ENCODE measurements at regions not wholly inside any gene's neighbourhood (a gene's known extent, or its start where the extent isn't known, plus 50 kb on each side); places are given as distances from the start of the nearest gene placed in this dataset.

- Histone ChIP-seq H3K9me2 (replicated peaks; ENCODE audit: insufficient read depth, low read length) (no peaks in the 10 kb centered on the region), H3K27ac (ENCODE audit: low read depth, low read length) (no peak overlapping the region), H4K20me1 (ENCODE audit: low read depth, low read length) (no peaks in the 10 kb centered on the region), H3K9me3 (ENCODE audit: insufficient read depth, low read length) (no peaks in the 10 kb centered on the region), H3K79me2 (ENCODE audit: insufficient read depth, low read length) (no peaks in the 10 kb centered on the region), H3K4me2 (ENCODE audit: low read depth, low read length, poor library complexity, severe bottlenecking) (no peak overlapping the region), H3F3A (ENCODE audit: insufficient read depth) (no peaks in the 10 kb centered on the region), H3K4me3 (ENCODE audit: insufficient read depth, low read length, poor library complexity, severe bottlenecking) (no peak overlapping the region), H3K36me3 (ENCODE audit: low read length) (no peaks in the 10 kb centered on the region), H3K9ac (ENCODE audit: low read length) (no peak overlapping the region), H2AFZ (ENCODE audit: low read depth, low read length, severe bottlenecking) (no peak overlapping the region), H3K27me3 (ENCODE audit: low read length) (no peaks in the 10 kb centered on the region)
- TF ChIP-seq CTCF (IDR thresholded peaks at IDR 0.05; ENCODE audit: insufficient read depth, low read length, poor library complexity, severe bottlenecking), result no peak
- no peak for TF ChIP-seq EZH2phosphoT487 (conservative IDR thresholded peaks at IDR 0.05; ENCODE audit: low read length)
Observed at GRCh38 chr14:55773984-55774545, 194.1 kb downstream of the KTN1 start.

- Histone ChIP-seq H3K27me3 (ENCODE audit: low read length) (no peaks in the 10 kb centered on the region), H3K4me3 (ENCODE audit: insufficient read depth, low read length, poor library complexity, severe bottlenecking) (no peak overlapping the region), H3K36me3 (ENCODE audit: low read length) (no peaks in the 10 kb centered on the region), H3K9ac (ENCODE audit: low read length) (no peak overlapping the region), H4K20me1 (ENCODE audit: low read depth, low read length) (no peaks in the 10 kb centered on the region), H3K27ac (ENCODE audit: low read depth, low read length) (no peak overlapping the region), H3F3A (ENCODE audit: insufficient read depth) (no peaks in the 10 kb centered on the region), H3K9me2 (replicated peaks; ENCODE audit: insufficient read depth, low read length) (no peaks in the 10 kb centered on the region), H3K4me2 (ENCODE audit: low read depth, low read length, poor library complexity, severe bottlenecking) (no peak overlapping the region), H3K79me2 (ENCODE audit: insufficient read depth, low read length) (no peaks in the 10 kb centered on the region), H3K9me3 (ENCODE audit: insufficient read depth, low read length) (no peaks in the 10 kb centered on the region), H2AFZ (ENCODE audit: low read depth, low read length, severe bottlenecking) (no peak overlapping the region)
- no peak for TF ChIP-seq CTCF (IDR thresholded peaks at IDR 0.05; ENCODE audit: insufficient read depth, low read length, poor library complexity, severe bottlenecking)
- TF ChIP-seq EZH2phosphoT487 (conservative IDR thresholded peaks at IDR 0.05; ENCODE audit: low read length), result no peak
Observed at GRCh38 chr14:55777877-55778276, 197.9 kb downstream of the KTN1 start.

GRCh38 chr14:55780156-55780946 lies 200.3 kb downstream of the KTN1 start:
- H3K27ac ChIP-seq (ENCODE audit: low read depth, low read length), result no peak overlapping the region

More at GRCh38 chr14:55780156-55780946, 200.3 kb downstream of the KTN1 start:
- Histone ChIP-seq H3F3A (ENCODE audit: insufficient read depth) (no peaks in the 10 kb centered on the region), H3K36me3 (ENCODE audit: low read length) (no peaks in the 10 kb centered on the region), H4K20me1 (ENCODE audit: low read depth, low read length) (no peaks in the 10 kb centered on the region), H3K9ac (ENCODE audit: low read length) (no peak overlapping the region), H3K79me2 (ENCODE audit: insufficient read depth, low read length) (no peaks in the 10 kb centered on the region), H3K9me3 (ENCODE audit: insufficient read depth, low read length) (no peaks in the 10 kb centered on the region), H3K4me3 (ENCODE audit: insufficient read depth, low read length, poor library complexity, severe bottlenecking) (no peak overlapping the region), H3K27me3 (ENCODE audit: low read length) (no peaks in the 10 kb centered on the region), H3K4me2 (ENCODE audit: low read depth, low read length, poor library complexity, severe bottlenecking) (no peak overlapping the region), H3K9me2 (replicated peaks; ENCODE audit: insufficient read depth, low read length) (no peaks in the 10 kb centered on the region), H2AFZ (ENCODE audit: low read depth, low read length, severe bottlenecking) (no peak overlapping the region)
- TF ChIP-seq EZH2phosphoT487 (conservative IDR thresholded peaks at IDR 0.05; ENCODE audit: low read length), result no peak
- TF ChIP-seq CTCF (IDR thresholded peaks at IDR 0.05; ENCODE audit: insufficient read depth, low read length, poor library complexity, severe bottlenecking), result no peak
